Kasumi-1 (cell line): ENCODE measurements at regions not wholly inside any gene's neighbourhood (a gene's known extent, or its start where the extent isn't known, plus 50 kb on each side); places are given as distances from the start of the nearest gene placed in this dataset.
"Not testable (repeated sequence)": the region's sequence is repeated elsewhere in the genome, so short reads cannot be mapped to it uniquely, and the experiment has no call there.

Experiments
- DNase-seq, 2 experiments: peaks; one replicate each; lab custom pipeline; 2025; lab: John Stamatoyannopoulos, UW

DNA sequence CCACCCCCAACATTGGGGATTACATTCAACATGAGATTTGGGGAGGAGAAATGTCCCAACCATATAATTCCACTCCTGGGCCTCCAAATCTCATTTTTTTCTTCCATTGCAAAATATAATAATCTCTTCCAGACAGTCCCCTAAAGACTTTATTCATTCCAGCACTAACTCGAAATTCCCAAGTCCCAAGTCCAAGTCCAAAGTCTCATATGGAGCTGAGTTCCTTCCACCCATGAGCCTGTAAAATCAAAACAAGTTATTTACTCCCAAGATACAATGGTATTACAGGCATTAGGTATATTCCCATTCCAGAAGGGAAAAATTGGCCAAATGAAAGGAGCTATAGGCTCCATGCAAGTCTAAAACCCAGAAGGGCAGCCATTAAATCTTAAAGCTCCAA, 56.7 kb downstream of the P2RY1 start:
- no peak for DNase-seq

DNA sequence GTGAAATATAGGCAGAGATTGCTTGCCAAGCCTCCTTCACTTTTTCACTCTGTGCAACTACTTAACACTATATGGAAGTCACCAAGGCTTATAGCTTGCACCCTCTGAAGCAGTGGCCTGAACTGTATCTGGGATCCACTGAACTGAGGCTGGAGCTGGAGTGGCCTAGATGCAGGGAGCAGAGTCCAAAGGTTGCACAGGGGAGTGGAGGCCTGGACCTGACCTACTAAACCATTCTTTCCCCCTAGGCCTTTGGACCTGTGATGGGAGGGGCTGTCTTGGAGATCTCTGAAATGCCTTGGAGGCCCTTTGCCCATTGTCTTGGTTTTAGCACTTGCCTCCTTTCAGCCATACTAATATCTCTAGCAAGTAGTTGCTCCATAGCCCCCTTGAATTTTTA, 57.5 kb downstream of the P2RY1 start:
- no peak for DNase-seq

DNA sequence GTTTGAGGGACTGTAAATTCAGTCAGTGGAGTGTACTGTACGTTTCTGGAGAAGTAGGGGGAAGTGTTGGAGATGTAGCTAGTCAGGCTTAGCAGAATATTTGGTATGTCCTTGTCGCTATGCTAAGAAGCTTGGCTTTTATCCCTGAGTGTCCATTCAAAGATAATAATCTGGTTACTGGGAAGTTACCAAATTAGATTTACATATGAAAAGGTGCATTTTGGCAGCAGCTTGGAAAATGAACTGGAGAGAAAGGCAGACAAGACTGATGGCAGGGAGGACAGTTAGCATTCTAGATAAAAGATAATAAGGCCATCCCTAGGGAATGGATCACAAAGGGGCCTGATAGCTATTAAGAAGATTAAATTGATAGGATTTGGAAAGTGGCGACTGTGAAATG, 58.7 kb downstream of the P2RY1 start:
- DNase-seq: no peak

DNA sequence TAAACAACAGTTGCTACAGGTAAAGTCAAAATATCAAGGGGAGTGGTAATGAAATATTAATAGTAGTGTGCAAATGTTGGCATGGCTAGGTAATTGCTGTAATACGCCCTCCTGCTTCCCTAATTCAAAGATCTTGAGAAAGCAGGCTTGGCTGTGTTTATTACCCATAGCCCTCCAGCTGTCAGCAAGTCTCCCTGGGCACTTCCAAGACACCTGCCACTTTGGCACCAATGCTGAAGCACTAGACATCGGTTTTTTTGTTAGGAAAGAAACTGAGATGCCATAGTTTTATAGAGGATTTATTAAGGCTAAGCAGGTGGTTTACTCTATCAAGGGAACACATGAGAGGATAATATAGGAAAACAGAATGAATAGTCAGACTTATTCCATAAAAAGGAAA, 64.4 kb downstream of the P2RY1 start:
- no peak for DNase-seq

DNA sequence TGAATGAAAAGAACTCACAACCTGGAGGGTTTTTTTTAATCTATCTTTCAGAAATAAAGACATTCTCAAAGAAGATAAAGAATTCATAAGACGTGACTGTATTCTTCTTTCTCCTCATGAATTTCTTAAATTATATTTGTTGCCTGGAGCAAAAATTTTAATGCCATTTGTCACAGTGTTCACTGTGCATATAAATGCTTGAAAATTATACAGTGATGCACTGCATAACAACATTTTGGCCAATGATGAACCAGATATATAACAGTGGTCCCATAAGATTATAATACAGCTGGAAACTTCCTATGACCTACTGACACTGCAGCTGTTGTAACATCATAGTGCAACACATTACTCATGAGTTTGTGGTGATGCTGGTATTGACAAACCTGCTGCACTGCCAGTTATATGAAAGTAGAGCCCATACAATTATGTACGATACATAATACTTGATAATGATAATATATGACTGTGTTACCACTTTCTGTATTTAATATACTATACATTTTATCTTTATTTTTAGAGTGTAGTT, 67.3 kb downstream of the P2RY1 start:
- no peak for DNase-seq

DNA sequence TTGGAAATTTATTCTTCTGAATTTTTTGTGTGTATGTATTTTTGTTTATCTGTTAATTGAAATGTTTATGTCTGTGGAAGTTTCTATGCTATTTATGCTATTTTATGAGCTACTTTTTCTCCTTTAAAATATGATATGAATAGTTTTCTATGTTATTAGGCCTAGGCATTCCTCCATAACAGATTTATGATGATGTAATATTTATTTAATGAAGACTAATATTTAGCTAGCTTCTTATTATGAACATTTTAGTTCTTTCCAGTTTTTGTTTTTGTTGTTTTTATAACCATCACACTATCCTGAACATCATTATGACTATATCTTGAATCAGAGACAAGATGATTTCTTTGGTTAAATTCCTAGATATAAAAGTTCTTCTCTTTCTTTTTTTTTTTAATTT, 70.7 kb downstream of the P2RY1 start:
- no peak for DNase-seq

DNA sequence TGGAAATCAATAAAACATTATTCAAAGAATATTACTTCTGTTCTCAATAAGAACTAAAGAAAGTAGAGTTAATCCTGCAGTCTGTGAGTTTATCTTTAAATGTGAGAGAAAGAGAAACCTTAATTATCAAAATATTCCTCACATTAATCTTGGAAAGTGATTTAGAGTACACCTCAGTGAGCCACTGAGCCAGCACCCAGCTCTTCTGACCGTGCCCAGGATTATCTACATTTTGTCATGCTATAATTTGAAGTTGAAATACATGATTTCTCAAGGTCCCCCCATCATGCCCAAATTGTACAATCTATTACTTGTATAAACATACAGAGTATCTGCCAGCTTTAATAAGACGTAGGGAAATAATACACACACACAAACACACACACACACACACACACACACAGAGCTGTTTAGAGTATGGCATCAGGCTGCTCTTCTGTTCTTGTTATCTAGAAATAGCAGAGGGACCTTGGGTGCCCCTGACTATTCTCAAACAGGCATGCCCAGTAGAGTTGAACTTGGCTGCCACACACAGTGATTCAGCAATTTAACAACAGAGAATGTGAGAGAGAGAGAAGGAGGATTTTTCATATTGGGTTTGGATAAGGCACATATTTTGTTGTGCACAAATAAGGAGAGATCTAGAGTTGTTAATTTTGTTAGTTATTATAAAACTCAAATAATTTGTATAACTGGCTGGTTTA, 74.4 kb downstream of the P2RY1 start:
- DNase-seq: no peak

DNA sequence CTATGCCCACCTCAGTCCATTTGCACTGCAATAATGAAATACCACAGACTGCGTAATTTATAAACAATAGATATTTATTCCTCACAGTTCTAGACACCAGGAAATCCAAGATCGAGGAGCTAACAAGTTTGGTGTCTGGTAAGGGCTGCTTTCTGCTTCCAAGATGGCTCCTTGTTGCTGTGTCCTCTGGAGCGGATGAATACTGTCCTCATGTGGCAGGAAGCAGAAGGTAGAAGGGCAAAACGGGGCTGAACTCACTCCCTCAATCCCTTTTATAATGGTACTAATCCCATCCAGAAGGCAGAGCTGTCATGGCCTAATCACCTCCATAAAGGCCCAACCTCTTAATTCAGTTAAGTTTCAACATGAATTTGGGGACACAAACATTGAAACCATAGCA, 75.3 kb downstream of the P2RY1 start:
- DNase-seq: no peak

DNA sequence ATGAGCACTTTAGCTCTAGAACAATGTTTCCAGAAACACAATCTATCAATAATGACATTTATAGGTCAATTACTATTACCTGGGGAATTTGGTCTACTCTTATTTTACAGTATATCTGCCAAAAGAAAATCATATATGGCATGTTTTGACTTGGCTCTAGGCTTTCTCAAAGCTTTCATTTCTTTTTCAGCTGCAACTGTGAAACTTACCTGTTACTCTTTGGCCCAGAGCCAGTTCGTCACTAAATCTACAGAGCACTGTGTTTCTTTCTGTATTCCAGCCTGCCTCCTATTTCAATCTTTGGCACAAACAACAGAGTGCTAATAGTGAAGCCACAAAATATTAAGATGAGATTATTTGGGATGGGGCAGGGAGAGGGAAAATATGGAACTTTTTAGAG, 76.0 kb downstream of the P2RY1 start:
- DNase-seq: no peak

DNA sequence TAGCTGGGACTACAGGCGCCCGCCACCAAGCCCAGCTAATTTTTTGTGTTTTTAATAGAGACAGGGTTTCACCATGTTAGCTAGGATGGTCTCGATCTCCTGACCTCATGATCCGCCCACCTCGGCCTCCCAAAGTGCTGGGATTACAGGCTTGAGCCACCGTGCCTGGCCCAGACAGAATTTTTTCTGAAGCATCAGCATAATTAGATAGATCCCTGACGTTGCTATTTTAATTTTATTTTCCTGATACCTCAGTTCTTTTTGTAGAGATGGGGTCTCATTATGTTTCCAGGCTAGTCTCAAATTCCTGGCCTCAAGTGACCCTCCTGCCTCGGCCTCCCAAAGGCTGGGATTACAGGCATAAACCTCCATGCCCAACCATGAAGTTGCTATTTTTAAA, 79.8 kb downstream of the P2RY1 start:
- not testable (repeated sequence) for DNase-seq

DNA sequence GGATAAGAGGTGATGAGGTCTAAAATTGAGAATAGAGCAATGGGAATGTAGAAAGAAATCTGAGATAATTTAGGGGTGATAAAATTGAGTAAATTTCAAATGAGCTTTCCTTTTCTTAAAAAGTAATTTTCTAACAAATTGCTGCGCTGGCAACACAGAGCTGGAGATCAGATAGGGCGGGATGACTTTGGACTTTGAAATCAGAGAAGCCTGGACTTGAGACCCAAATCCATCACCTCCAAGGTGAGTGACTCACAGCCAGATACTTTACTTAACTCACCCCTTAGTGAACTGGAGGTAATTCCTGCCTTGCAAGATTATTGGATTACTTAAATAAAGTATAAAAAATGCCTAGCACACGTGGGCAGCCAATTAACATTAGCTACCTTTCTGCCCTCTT, 80.8 kb downstream of the P2RY1 start:
- DNase-seq: no peak

DNA sequence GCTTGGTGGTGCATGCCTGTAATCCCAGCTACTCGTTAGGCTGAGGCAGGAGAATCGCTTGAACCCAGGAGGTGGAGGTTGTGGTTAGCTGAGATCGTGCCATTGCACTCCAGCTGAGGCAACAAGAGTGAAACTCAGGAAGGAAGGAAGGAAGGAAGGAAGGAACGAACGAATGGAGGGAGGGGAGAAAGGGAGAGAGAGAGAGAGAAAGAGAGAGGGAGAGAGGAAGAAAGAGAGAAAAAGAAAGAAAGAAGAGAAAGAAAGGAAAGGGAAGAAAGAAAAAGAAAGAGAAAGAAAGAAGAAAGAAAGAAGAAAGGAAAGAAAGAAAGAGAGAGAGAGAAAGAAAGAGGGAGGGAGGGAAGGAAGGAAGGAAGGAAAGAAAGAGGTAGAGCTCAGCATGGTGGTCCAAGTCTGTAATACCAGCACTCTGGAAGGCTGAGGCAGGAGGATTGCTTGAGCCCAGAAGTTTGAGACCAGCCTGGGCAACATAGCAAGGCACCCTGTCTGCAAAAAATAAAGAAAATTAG, 81.9 kb downstream of the P2RY1 start:
- no peak for DNase-seq

DNA sequence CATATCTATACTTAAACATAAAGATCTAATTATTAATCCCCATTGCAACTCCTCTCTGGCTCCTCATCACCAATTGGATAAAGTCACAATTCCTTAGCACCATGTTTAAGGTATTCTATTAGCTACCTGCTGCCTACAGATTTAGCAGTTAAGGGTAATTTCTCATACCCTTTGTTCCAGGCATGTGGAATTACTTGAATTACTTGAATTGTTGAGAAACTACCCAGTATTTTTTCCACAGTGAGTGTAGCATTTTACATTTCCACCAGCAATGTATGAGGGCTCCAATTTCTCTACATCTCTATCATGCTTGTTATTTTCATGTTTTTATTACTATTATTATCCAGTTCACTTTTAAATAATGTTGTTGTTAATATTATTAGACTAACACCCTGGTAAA, 86.4 kb downstream of the P2RY1 start:
- DNase-seq: no peak

DNA sequence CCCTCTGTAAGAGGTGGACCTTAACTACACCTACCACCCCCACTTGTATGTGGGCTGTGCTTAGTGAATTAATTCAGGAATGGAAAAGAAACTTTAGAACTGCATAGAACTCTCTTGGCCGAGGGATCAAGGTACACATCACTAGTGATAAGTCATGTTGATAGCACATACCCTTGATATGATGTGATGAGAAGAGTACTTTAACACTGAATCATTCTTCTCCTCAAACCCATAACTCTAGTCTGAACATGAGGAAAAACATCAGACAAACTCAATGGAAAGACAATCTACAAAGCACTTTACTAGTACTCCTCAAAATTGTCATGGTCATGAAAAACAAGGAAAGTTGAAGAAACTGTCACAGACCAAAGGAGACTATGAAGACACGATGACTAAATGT, 87.6 kb downstream of the P2RY1 start:
- no peak for DNase-seq

DNA sequence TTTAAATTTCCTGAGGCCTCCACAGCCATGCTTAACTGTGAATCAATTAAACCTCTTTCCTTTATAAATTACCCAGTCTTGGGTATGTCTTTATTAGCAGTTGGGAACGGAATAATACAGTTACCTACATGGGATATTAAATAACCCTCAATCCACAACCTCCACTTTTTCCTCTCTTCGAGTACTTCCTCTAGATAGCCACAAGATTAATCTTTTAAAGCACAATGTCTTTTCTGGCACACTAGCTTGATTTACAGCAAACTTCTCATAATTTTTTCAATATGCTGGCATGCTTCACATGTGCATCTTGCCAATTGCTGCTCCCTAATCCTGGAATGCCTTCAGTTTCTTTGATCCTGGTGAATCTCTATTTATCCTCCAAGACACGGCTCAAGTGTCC, 92.2 kb downstream of the P2RY1 start:
- no peak for DNase-seq

DNA sequence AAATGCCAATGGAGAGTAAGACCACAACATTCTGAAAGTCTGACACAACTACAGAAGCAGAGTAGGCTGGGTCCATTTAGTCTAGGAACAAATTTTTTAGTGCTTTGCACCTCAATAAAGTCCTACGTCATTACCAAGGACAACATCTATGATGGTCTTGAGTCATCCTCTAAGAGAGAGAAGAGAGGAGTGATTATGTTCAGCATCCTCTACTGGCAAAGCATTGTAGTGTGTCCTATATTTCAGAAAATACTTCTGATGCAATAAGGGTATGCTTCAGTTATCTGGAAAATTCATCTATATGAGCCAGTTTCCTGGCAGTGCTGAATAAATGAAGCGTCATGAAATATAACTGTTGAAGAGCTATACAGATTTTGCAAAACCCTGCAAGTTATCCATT, 95.6 kb downstream of the P2RY1 start:
- DNase-seq: no peak

DNA sequence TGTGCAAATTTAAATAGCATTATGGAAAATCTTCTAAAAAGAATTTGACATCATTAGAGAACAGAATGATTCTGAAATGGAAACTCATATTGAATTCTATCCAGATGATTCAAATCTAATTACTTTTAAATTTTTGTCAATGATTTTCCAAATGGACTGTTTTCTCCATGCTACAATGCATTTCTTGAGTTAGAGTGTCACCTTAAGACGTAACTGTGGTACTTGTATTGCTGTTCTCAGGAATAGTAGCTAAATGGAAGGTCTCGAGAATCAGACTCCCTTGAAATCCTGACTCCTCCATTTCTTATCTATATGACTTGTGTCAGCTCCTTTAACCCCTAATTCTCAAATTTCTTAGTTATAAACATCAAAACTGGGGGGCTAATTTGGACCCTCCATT, 102.3 kb downstream of the P2RY1 start:
- peak in 1 of 2 experiments; percentile 2 for DNase-seq

DNA sequence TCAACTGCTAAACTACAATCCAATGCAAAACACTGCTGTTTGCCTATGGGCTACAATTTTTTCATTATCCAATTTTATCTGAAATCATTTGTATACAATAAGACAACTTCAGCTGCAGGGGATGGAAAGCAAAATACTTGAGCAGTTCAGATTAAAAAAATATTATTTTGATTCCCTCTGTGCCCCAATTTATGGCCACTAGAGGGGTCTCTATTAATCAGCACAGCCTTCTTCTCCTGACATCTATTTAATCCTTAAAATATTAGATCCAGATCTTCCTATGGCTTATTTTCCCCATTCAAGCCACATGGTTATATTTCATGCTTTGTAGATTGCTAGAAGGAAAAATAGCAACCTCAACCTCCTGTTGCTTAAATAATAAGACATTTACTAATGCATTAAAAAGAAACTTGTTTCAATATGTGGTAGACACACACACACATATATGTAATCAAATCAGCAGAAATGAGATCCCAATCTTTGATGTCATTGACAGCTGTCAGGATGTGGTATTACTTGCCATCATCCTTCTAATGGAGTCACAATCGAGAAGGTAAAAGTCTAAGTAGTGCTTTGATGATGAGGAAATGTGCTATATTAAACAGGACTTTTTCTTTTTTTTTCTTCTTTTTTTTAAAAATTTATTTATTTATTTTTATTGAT, 104.2 kb downstream of the P2RY1 start:
- peak in 1 of 2 experiments; percentile 5 for DNase-seq

DNA sequence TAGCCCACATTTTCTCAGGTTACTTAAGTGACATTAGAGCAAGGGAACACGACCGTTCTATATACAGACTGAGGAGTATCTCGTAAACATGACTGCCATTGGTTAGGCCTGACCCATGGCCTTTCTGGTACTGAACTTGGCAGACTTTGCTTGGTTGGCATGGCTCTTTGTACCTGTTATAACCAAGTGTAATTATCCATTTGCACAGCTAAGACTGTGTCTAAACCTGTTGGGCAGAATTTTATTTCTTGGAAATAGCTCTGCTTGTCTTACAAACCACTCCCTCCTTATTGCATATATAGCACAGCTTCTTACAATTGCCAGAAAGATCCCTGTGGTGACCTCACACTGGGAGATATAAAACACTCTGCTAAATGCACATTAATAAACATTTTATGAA, 106.9 kb downstream of the P2RY1 start:
- DNase-seq: no peak

DNA sequence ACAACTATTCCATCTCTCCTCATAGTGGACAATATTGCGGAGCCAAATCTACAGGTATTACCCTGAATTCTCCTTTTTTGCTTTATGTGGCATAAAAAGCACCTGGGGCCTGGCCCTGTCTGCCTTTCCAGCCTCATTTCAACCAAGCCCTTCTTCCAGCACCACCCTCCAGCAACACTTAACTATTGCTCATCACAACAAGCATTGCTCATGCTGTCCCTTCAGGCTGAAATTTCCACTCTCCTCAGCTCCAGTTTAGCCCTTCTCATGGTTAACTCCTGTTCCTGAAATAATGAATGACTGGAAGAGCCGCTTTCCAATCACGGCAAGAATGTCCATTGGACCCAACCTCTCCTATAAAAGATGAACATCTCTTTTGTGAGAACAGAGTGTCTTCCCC, 107.4 kb downstream of the P2RY1 start:
- DNase-seq: no peak

DNA sequence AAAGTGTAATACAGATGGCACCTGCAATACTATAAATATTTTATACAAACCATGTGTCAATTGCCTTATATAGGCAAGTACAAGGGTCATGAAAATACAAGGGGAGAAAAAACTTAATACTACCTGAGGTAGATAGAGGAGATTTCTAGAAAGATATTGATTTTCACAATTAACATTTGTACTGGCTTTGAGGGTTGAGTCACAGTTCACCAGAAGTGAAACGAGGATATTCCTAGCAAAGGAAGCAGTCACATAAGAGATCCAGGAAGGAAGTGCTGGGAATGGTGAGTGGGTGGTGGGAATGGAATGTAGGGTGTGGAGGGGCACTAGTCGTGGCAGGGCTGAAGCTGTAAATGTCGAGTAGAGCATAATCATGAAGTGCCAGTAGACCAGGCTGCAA, 108.7 kb downstream of the P2RY1 start:
- no peak for DNase-seq

DNA sequence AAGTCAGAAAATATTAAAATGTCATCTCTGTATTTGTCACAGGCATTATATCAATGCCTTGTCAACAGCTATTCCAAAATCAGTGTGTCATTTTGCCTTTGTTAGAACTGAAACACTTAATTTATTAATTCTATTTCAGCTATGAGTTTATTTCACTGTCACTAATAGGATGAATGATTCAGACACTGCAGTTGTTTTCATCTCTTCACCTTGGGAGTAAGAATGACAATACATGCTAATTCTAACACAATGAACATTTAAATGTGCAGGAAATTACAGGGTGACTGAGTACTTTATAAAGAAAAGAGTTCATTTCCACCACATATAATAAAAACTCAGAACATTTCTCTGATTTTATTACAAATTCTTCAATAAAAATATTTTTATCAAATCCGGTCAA, 109.7 kb downstream of the P2RY1 start:
- DNase-seq: no peak

DNA sequence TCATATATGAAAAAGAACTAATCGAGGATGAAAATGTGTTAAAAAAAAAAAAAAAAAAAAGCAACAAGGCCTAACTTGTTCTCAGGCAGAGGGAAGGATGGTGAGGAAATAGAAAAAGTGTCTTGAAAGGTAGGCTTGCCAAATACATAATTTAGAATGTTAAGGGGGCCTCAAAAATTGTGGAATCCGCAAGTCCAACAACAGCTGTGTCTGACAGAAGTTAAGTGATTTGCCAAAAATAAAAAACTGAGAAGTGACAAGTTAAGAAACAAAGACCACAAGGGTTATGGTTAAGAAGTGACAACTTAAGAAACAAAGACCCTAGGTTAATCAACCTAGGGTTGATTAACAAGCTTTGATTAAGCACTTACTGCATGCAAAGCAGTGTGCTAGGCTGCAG, 110.6 kb downstream of the P2RY1 start:
- no peak for DNase-seq

DNA sequence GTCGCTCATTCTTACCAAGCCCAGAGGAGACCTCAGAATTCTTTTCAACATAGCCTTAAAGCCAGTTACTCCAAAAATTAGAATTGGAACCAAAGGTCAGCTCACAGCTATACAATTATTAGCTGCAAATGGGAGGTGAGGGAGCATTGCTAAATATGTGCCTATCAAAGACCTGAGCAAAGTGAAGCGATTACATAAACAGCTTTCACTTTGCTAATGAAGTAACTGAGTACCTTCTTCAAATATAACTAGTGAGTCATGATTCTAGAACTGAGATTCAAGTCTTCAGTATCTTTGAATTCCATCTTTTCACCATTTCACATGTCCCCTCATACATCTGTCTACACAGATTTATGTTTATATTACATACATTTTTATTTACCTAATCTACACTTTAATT, 122.6 kb downstream of the P2RY1 start:
- DNase-seq: no peak
